Retina (tissue), 1 donor: ENCODE measurements at regions not wholly inside any gene's neighbourhood (a gene's known extent, or its start where the extent isn't known, plus 50 kb on each side); places are given as distances from the start of the nearest gene placed in this dataset.
"Not testable (repeated sequence)": the region's sequence is repeated elsewhere in the genome, so short reads cannot be mapped to it uniquely, and the experiment has no call there.

ENCODE experiments used
- DNase-seq: peaks from one replicate; pipeline ENCODE4 v3.0.0-alpha.2; 2016

- no peak for DNase-seq
These were observed 853.2 kb upstream of the B3GALT2 start for GRCh38 chr1:194039578-194039977.

GRCh38 chr1:194033646-194034045, 847.2 kb upstream of the B3GALT2 start:
- no peak for DNase-seq

- no peak for DNase-seq
These were observed 841.6 kb upstream of the B3GALT2 start for GRCh38 chr1:194028002-194028401.

- DNase-seq: no peak
These were observed 840.0 kb upstream of the B3GALT2 start for GRCh38 chr1:194026422-194026821.

- DNase-seq: no peak
These were observed 838.2 kb upstream of the B3GALT2 start for GRCh38 chr1:194024659-194025058.

- no peak for DNase-seq
These were observed 827.6 kb upstream of the B3GALT2 start for GRCh38 chr1:194014014-194014413.

- DNase-seq: no peak
These were observed 827.1 kb upstream of the B3GALT2 start for GRCh38 chr1:194013561-194013960.

- DNase-seq: no peak
These were observed 817.7 kb upstream of the B3GALT2 start for GRCh38 chr1:194004146-194004545.

- not testable (repeated sequence) for DNase-seq
These were observed 815.4 kb upstream of the B3GALT2 start for GRCh38 chr1:194001726-194002350.

GRCh38 chr1:193988885-193989284, 802.5 kb upstream of the B3GALT2 start:
- DNase-seq: no peak

GRCh38 chr1:193979219-193979618, 792.8 kb upstream of the B3GALT2 start:
- DNase-seq: no peak

- no peak for DNase-seq
These were observed 787.9 kb upstream of the B3GALT2 start for GRCh38 chr1:193974286-193974798.

- DNase-seq: no peak
These were observed 787.0 kb upstream of the B3GALT2 start for GRCh38 chr1:193973428-193973827.

- DNase-seq: no peak
These were observed 785.2 kb upstream of the B3GALT2 start for GRCh38 chr1:193971595-193971994.

- no peak for DNase-seq
These were observed 774.1 kb upstream of the B3GALT2 start for GRCh38 chr1:193960499-193960898.

- DNase-seq: no peak
These were observed 773.6 kb upstream of the B3GALT2 start for GRCh38 chr1:193960040-193960439.

GRCh38 chr1:193957556-193958095, 771.2 kb upstream of the B3GALT2 start:
- DNase-seq: no peak

- DNase-seq: no peak
These were observed 766.5 kb upstream of the B3GALT2 start for GRCh38 chr1:193952778-193953374.

GRCh38 chr1:193951984-193952383, 765.6 kb upstream of the B3GALT2 start:
- no peak for DNase-seq

GRCh38 chr1:193944454-193944853, 758.0 kb upstream of the B3GALT2 start:
- DNase-seq: no peak

GRCh38 chr1:193940176-193940575, 753.8 kb upstream of the B3GALT2 start:
- DNase-seq: no peak

- DNase-seq: no peak
These were observed 753.2 kb upstream of the B3GALT2 start for GRCh38 chr1:193939585-193939984.

- DNase-seq: no peak
These were observed 750.9 kb upstream of the B3GALT2 start for GRCh38 chr1:193937308-193937707.

- DNase-seq: no peak
These were observed 746.6 kb upstream of the B3GALT2 start for GRCh38 chr1:193932979-193933378.
